ENCODE measurements at regions not wholly inside any gene's neighbourhood (a gene's known extent, or its start where the extent isn't known, plus 50 kb on each side); places are given as distances from the start of the nearest gene placed in this dataset.

- DNase-seq: no peak
Observed at GRCh38 chr2:65880436-65880835, 448.0 kb upstream of the SPRED2 start.

GRCh38 chr2:65878011-65878340 lies 445.6 kb upstream of the SPRED2 start:
- DNase-seq: no peak

GRCh38 chr2:65877331-65878010 lies 445.1 kb upstream of the SPRED2 start:
- DNase-seq: peak in 1 of 2 experiments; percentile 3

- DNase-seq: no peak
Observed at GRCh38 chr2:65876114-65876513, 443.7 kb upstream of the SPRED2 start.

GRCh38 chr2:65870826-65871225 lies 438.4 kb upstream of the SPRED2 start:
- DNase-seq: no peak

GRCh38 chr2:65869296-65869695 lies 436.9 kb upstream of the SPRED2 start:
- no peak for DNase-seq

- no peak for DNase-seq
Observed at GRCh38 chr2:65868177-65868576, 435.8 kb upstream of the SPRED2 start.

- DNase-seq: no peak
Observed at GRCh38 chr2:65867446-65867845, 435.0 kb upstream of the SPRED2 start.

GRCh38 chr2:65866148-65866547 lies 433.7 kb upstream of the SPRED2 start:
- DNase-seq: no peak

- no peak for DNase-seq
Observed at GRCh38 chr2:65864619-65865018, 432.2 kb upstream of the SPRED2 start.

- DNase-seq: no peak
Observed at GRCh38 chr2:65863713-65864112, 431.3 kb upstream of the SPRED2 start.

- DNase-seq: no peak
Observed at GRCh38 chr2:65856928-65857327, 424.5 kb upstream of the SPRED2 start.

- DNase-seq: no peak
Observed at GRCh38 chr2:65856423-65856822, 424.0 kb upstream of the SPRED2 start.

GRCh38 chr2:65850695-65851094 lies 418.3 kb upstream of the SPRED2 start:
- DNase-seq: no peak

- no peak for DNase-seq
Observed at GRCh38 chr2:65846989-65847678, 414.7 kb upstream of the SPRED2 start.

GRCh38 chr2:65845442-65846182 lies 413.2 kb upstream of the SPRED2 start:
- DNase-seq: no peak

GRCh38 chr2:65842104-65842503 lies 409.7 kb upstream of the SPRED2 start:
- no peak for DNase-seq

- no peak for DNase-seq
Observed at GRCh38 chr2:65835975-65836549, 403.7 kb upstream of the SPRED2 start.

GRCh38 chr2:65834771-65835475 lies 402.5 kb upstream of the SPRED2 start:
- DNase-seq: no peak

- no peak for DNase-seq
Observed at GRCh38 chr2:65834062-65834461, 401.7 kb upstream of the SPRED2 start.

- no peak for DNase-seq
Observed at GRCh38 chr2:65831509-65831908, 399.1 kb upstream of the SPRED2 start.

GRCh38 chr2:65826567-65826966 lies 394.2 kb upstream of the SPRED2 start:
- DNase-seq: no peak

GRCh38 chr2:65823511-65823910 lies 391.1 kb upstream of the SPRED2 start:
- DNase-seq: no peak
